IMR-90 (cell line): ENCODE measurements at regions not wholly inside any gene's neighbourhood (a gene's known extent, or its start where the extent isn't known, plus 50 kb on each side); places are given as distances from the start of the nearest gene placed in this dataset.

Experiments
- ATAC-seq: fragments of 200-7000 bp; cut with Tn5 transposase; 2 replicates; pipeline ENCODE4 v1.9.1; 2020; ENCODE audit warnings: low read depth, mild to moderate bottlenecking, moderate library complexity
- BruUV-seq: library from RNA; stranded (reverse); fragments of 400-500 nt; replicated peaks from 2 replicates; lab custom pipeline; 2021; lab: Mats Ljungman, UMichigan
- CTCF ChIA-PET: fragments of 300-600 bp; formaldehyde crosslinking; extraction: SDS; loops from one replicate; lab custom pipeline; 2021; ENCODE audit warnings: antibody characterized with exemption; lab: Yijun Ruan, JAX
- POLR2A ChIA-PET: fragments of 300-600 bp; sonication (Branson Sonifier 250); formaldehyde crosslinking; loops from one replicate; lab custom pipeline; 2022; ENCODE audit warnings: antibody characterized with exemption; ENCODE audit not compliant: unreplicated experiment; lab: Charles Lee
- DNase-seq: peaks from one replicate; pipeline ENCODE4 v3.0.0; 2013
- H2AFZ ChIP-seq: replicated peaks from 2 replicates; pipeline ENCODE3; 2013; ENCODE audit warnings: low read length, mild to moderate bottlenecking; ENCODE audit not compliant: poor library complexity
- H2AK5ac ChIP-seq: 2 replicates; pipeline ENCODE4 v1.6.1; 2013; ENCODE audit warnings: low read depth, low read length, inconsistent platforms
- H2AK9ac ChIP-seq: replicated peaks from 2 replicates; pipeline ENCODE3; 2013; ENCODE audit warnings: mild to moderate bottlenecking, low read depth, low read length, moderate library complexity; ENCODE audit not compliant: poor library complexity
- H2BK120ac ChIP-seq: 2 replicates; pipeline ENCODE4 v1.6.1; 2013; ENCODE audit warnings: low read depth, low read length, inconsistent platforms
- H2BK15ac ChIP-seq: 3 replicates; pipeline ENCODE4 v1.6.1; 2013; ENCODE audit warnings: low read depth, low read length, inconsistent platforms
- H2BK20ac ChIP-seq: 2 replicates; pipeline ENCODE4 v1.6.1; 2013; ENCODE audit warnings: low read depth, mild to moderate bottlenecking, inconsistent platforms, low read length, moderate library complexity
- H2BK5ac ChIP-seq: 2 replicates; pipeline ENCODE4 v1.6.1; 2013; ENCODE audit warnings: mild to moderate bottlenecking, low read depth, low read length, inconsistent platforms; ENCODE audit not compliant: poor library complexity, severe bottlenecking
- H3K14ac ChIP-seq: replicated peaks from 2 replicates; pipeline ENCODE4 v1.6.1; 2013; ENCODE audit warnings: low read depth, low read length, inconsistent platforms
- H3K18ac ChIP-seq: 2 replicates; pipeline ENCODE4 v1.6.1; 2013; ENCODE audit warnings: low read depth, low read length, control low read depth
- H3K23ac ChIP-seq: 2 replicates; pipeline ENCODE4 v1.6.1; 2013; ENCODE audit warnings: low read depth, low read length, inconsistent platforms
- H3K27ac ChIP-seq: 2 replicates; pipeline ENCODE4 v1.5.1; 2013; ENCODE audit warnings: mild to moderate bottlenecking, control low read depth, low read length; ENCODE audit not compliant: insufficient read depth
- H3K27me3 ChIP-seq: 2 replicates; pipeline ENCODE4 v1.6.1; 2013; ENCODE audit warnings: low read length; ENCODE audit not compliant: control insufficient read depth, insufficient read depth
- H3K36me3 ChIP-seq: 2 replicates; pipeline ENCODE4 v1.6.1; 2013; ENCODE audit warnings: low read length, mixed read lengths; ENCODE audit not compliant: control insufficient read depth, insufficient read depth
- H3K4ac ChIP-seq: 2 replicates; pipeline ENCODE4 v1.6.1; 2013; ENCODE audit warnings: low read depth, low read length, inconsistent platforms
- H3K4me1 ChIP-seq: 2 replicates; pipeline ENCODE4 v1.6.1; 2013; ENCODE audit warnings: low read length, mixed read lengths; ENCODE audit not compliant: control insufficient read depth, insufficient read depth
- H3K4me2 ChIP-seq: 2 replicates; pipeline ENCODE4 v1.6.1; 2013; ENCODE audit warnings: low read depth, mild to moderate bottlenecking, control low read depth, low read length, moderate library complexity
- H3K4me3 ChIP-seq: 2 replicates; pipeline ENCODE4 v1.5.1; 2013; ENCODE audit warnings: low read depth, mild to moderate bottlenecking, control low read depth, low read length, moderate library complexity; ENCODE audit not compliant: insufficient read depth
- H3K56ac ChIP-seq: 2 replicates; pipeline ENCODE4 v1.6.1; 2013; ENCODE audit warnings: low read length, inconsistent platforms; ENCODE audit not compliant: insufficient read depth; ENCODE audit errors: extremely low read depth
- H3K79me1 ChIP-seq, 2 experiments: 2 replicates each; pipeline ENCODE4 v1.6.1; 2013; ENCODE audit warnings: low read length in 2 of 2, inconsistent platforms in 1 of 2, low read depth in 1 of 2
- H3K9ac ChIP-seq: 2 replicates; pipeline ENCODE4 v1.6.1; 2013; ENCODE audit warnings: low read depth, low read length, control low read depth
- H3K9me1 ChIP-seq: 2 replicates; pipeline ENCODE4 v1.6.1; 2013; ENCODE audit warnings: low read length, inconsistent platforms; ENCODE audit not compliant: insufficient read depth
- H3K9me3 ChIP-seq: 2 replicates; pipeline ENCODE4 v1.6.1; 2013; ENCODE audit warnings: low read length; ENCODE audit not compliant: control insufficient read depth, insufficient read depth
- H4K20me1 ChIP-seq: 2 replicates; pipeline ENCODE4 v1.6.1; 2013; ENCODE audit warnings: low read length, inconsistent platforms; ENCODE audit not compliant: insufficient read depth
- H4K5ac ChIP-seq: 2 replicates; pipeline ENCODE4 v1.6.1; 2013; ENCODE audit warnings: mild to moderate bottlenecking, low read depth, low read length, control low read depth
- H4K8ac ChIP-seq, 2 experiments: 2 replicates each; pipeline ENCODE4 v1.6.1; 2013; ENCODE audit warnings: low read depth in 2 of 2, low read length in 2 of 2, control low read depth in 1 of 2, inconsistent platforms in 1 of 2
- H4K91ac ChIP-seq: 2 replicates; pipeline ENCODE4 v1.6.1; 2013; ENCODE audit warnings: low read depth, low read length, inconsistent platforms; ENCODE audit not compliant: insufficient read depth
- BHLHE40 ChIP-seq: fragments of 150-350 bp; IDR thresholded peaks from 2 replicates; pipeline ENCODE4 v1.6.1; 2016; ENCODE audit warnings: mild to moderate bottlenecking, low read depth, low read length
- CTCF ChIP-seq: conservative IDR thresholded peaks from 2 replicates; pipeline ENCODE4 v1.5.1; 2012; ENCODE audit warnings: mild to moderate bottlenecking, low read depth, low read length, improper control_type of control experiment
- ELK1 ChIP-seq: fragments of 150-350 bp; IDR thresholded peaks from 2 replicates; pipeline ENCODE4 v1.6.1; 2016; ENCODE audit warnings: low read depth, mild to moderate bottlenecking, low read length, moderate library complexity, borderline replicate concordance
- FOS ChIP-seq: fragments of 150-350 bp; IDR thresholded peaks from 2 replicates; pipeline ENCODE4 v1.6.1; 2016; ENCODE audit warnings: low read depth, low read length
- MAFK ChIP-seq: IDR thresholded peaks from 2 replicates; pipeline ENCODE4 v1.6.1; 2012; ENCODE audit warnings: low read depth, low read length, improper control_type of control experiment
- MAZ ChIP-seq: IDR thresholded peaks from 2 replicates; pipeline ENCODE4 v1.6.1; 2012; ENCODE audit warnings: low read depth, mild to moderate bottlenecking, low read length, improper control_type of control experiment, moderate library complexity, borderline replicate concordance
- NFE2L2 ChIP-seq: fragments of 150-350 bp; IDR thresholded peaks from 2 replicates; pipeline ENCODE4 v1.6.1; 2016; ENCODE audit warnings: low read depth, mild to moderate bottlenecking, low read length
- RAD21 ChIP-seq: IDR thresholded peaks from 2 replicates; pipeline ENCODE4 v1.6.1; 2012; ENCODE audit warnings: low read length, improper control_type of control experiment
- WGBS, 2 experiments: methylation state at CpG; one replicate each; pipeline versions ENCODE4 v1.1.5 to v1.1.7; 2013; ENCODE audit warnings: missing lambda C conversion rate in 2 of 2; ENCODE audit not compliant: insufficient read length in 1 of 2; ENCODE audit errors: extremely low coverage in 2 of 2; 5-methylcytosine and 5-hydroxymethylcytosine counted together
- dilution Hi-C: fragments of 300-500 bp; cut with HindIII; formaldehyde crosslinking; loops from one replicate; pipeline ENCODE4 v1.14.3; 2018; ENCODE audit warnings: low sequenced_read_pairs; ENCODE audit not compliant: unreplicated experiment
- in situ Hi-C: fragments of 300-500 bp; cut with MboI; formaldehyde crosslinking; loops from 3 replicates; pipeline ENCODE4 v1.14.3; 2019; ENCODE audit warnings: low sequenced_read_pairs, inconsistent platforms, mixed read lengths
- intact Hi-C: fragments of 100-400 bp; cut with micrococcal nuclease; formaldehyde crosslinking; loops from 2 replicates; pipeline ENCODE4 v1.10.0; 2022

DNA sequence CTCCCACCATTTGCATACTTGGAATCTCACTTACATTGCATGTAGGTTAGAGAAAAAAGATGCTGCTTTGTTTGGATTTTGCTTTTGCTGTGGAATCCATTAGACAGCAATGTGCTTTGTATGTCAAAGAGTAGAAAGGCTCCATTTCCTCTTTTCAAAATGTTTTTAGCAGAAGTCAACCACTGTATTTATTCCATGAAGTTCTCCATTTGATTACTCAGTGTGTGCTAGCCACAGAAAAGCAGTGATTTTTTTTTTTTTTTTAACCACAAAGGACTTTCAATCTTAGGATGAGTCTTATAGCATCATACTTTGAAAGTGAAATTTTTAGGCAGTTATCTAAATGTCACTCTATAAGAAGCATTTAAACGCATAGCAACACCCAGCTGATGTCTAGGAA, 285.0 kb upstream of the ADAMTS9 start:
- no peak overlapping the region for H3K4me2 ChIP-seq
- ChIA-PET POLR2A (no interaction called here), CTCF (no interaction called here)
- intact Hi-C loops (no loop called here), in situ Hi-C loops (no loop called here), dilution Hi-C loops (no loop called here)
- H2BK20ac ChIP-seq: no peak overlapping the region
- peaks cover 4% of the 10 kb centered on the region; the same call in 1 of the 2 replicates for H3K4me1 ChIP-seq
- H3K4ac ChIP-seq: no peak overlapping the region
- peak; percentile 59; the same call in 1 of the 2 replicates for ATAC-seq
- no peak overlapping the region for H3K9ac ChIP-seq
- TF ChIP-seq MAZ (no peak), MAFK (no peak), ELK1 (no peak), RAD21 (no peak), CTCF (no peak), NFE2L2 (no peak), BHLHE40 (no peak), FOS (no peak)
- no peak overlapping the region for H2BK15ac ChIP-seq
- no peak overlapping the region for H4K8ac ChIP-seq
- H2BK5ac ChIP-seq: no peak overlapping the region
- H3K56ac ChIP-seq: no peak overlapping the region
- H2AK5ac ChIP-seq: no peak overlapping the region
- H3K18ac ChIP-seq: no peak overlapping the region
- H4K20me1 ChIP-seq: no peaks in the 10 kb centered on the region
- no peaks in the 10 kb centered on the region for H3K9me3 ChIP-seq
- no peak overlapping the region for H3K27ac ChIP-seq
- no peak overlapping the region for H3K14ac ChIP-seq
- no peak overlapping the region for H2AK9ac ChIP-seq
- no peak overlapping the region for H2AFZ ChIP-seq
- no peak overlapping the region for H3K4me3 ChIP-seq
- H3K36me3 ChIP-seq: no peaks in the 10 kb centered on the region
- H3K23ac ChIP-seq: no peak overlapping the region
- H3K79me1 ChIP-seq: no peaks in the 10 kb centered on the region
- DNase-seq: peak; percentile 54
- H3K27me3 ChIP-seq: no peaks in the 10 kb centered on the region
- no peak overlapping the region for H4K5ac ChIP-seq
- peaks cover 3% of the 10 kb centered on the region; the same call in 1 of the 2 replicates for H3K9me1 ChIP-seq
- no CpG with 5 or more reads among the region's 1 CpG for WGBS, 2 experiments
- H4K91ac ChIP-seq: no peak overlapping the region
- BruUV-seq: no TSS peak
- no peak overlapping the region for H2BK120ac ChIP-seq
